PC-3 (cell line): ENCODE measurements at regions not wholly inside any gene's neighbourhood (a gene's known extent, or its start where the extent isn't known, plus 50 kb on each side); places are given as distances from the start of the nearest gene placed in this dataset.

ENCODE experiments used
- ATAC-seq: fragments of 200-7000 bp; cut with Tn5 transposase; 2 replicates; pipeline ENCODE4 v1.9.1; 2020; ENCODE audit warnings: mild to moderate bottlenecking, moderate library complexity
- BruUV-seq: library from RNA; stranded (reverse); fragments of 400-500 nt; replicated peaks from 2 replicates; lab custom pipeline; 2021; lab: Mats Ljungman, UMichigan
- CTCF ChIA-PET: fragments of 300-600 bp; sonication (Branson Sonifier 250); formaldehyde crosslinking; loops from one replicate; lab custom pipeline; 2022; ENCODE audit warnings: antibody characterized with exemption; lab: Charles Lee
- POLR2A ChIA-PET: fragments of 300-600 bp; sonication (Branson Sonifier 250); formaldehyde crosslinking; loops from one replicate; lab custom pipeline; 2022; ENCODE audit warnings: antibody characterized with exemption; ENCODE audit not compliant: unreplicated experiment; lab: Charles Lee
- DNase-seq: peaks from one replicate; pipeline ENCODE4 v3.0.0-alpha.2; 2015
- H2AFZ ChIP-seq: fragments of 300-600 bp; sonication (generic); 2 replicates; pipeline ENCODE4 v1.6.0; 2016; ENCODE audit warnings: antibody characterized with exemption, low read length
- H3F3A ChIP-seq: fragments of 300-600 bp; sonication (generic); one replicate; pipeline ENCODE4 v1.6.0; 2017; ENCODE audit warnings: antibody characterized with exemption, low read length, control low read depth, mild to moderate bottlenecking; ENCODE audit not compliant: unreplicated experiment
- H3K27ac ChIP-seq: fragments of 300-600 bp; sonication (generic); 2 replicates; pipeline ENCODE4 v1.5.1; 2016; ENCODE audit warnings: mild to moderate bottlenecking, low read length
- H3K27me3 ChIP-seq: fragments of 300-600 bp; sonication (generic); 2 replicates; pipeline ENCODE4 v1.6.1; 2016; ENCODE audit warnings: low read length, mixed read lengths
- H3K36me3 ChIP-seq: fragments of 300-600 bp; sonication (generic); 2 replicates; pipeline ENCODE4 v1.6.1; 2016; ENCODE audit warnings: low read depth, mixed run types, low read length, mixed read lengths
- H3K4me1 ChIP-seq: fragments of 300-600 bp; sonication (generic); 2 replicates; pipeline ENCODE4 v1.5.1; 2016; ENCODE audit warnings: low read length; ENCODE audit not compliant: insufficient read depth
- H3K4me2 ChIP-seq: fragments of 300-600 bp; sonication (generic); 2 replicates; pipeline ENCODE4 v1.6.0; 2016; ENCODE audit warnings: low read length
- H3K4me3 ChIP-seq: fragments of 300-600 bp; sonication (generic); 2 replicates; pipeline ENCODE4 v1.5.1; 2016; ENCODE audit warnings: mild to moderate bottlenecking, low read length, mixed read lengths
- H3K79me2 ChIP-seq: fragments of 300-600 bp; sonication (generic); 2 replicates; pipeline ENCODE4 v1.6.1; 2017; ENCODE audit warnings: low read length, mixed read lengths
- H3K9ac ChIP-seq: fragments of 300-600 bp; sonication (generic); 2 replicates; pipeline ENCODE4 v1.6.0; 2016; ENCODE audit warnings: mild to moderate bottlenecking, low read length
- H3K9me2 ChIP-seq: fragments of 300-600 bp; sonication (generic); replicated peaks from 2 replicates; pipeline ENCODE4 v1.6.1; 2016; ENCODE audit warnings: mixed run types, low read length, mixed read lengths
- H3K9me3 ChIP-seq: fragments of 300-600 bp; sonication (generic); 2 replicates; pipeline ENCODE4 v1.6.1; 2016; ENCODE audit warnings: low read length, mixed read lengths
- H4K20me1 ChIP-seq: fragments of 300-600 bp; sonication (generic); 2 replicates; pipeline ENCODE4 v1.6.1; 2016; ENCODE audit warnings: low read length, mixed read lengths
- EZH2 ChIP-seq: fragments of 300-600 bp; sonication (generic); IDR thresholded peaks from one replicate; pipeline ENCODE4 v1.6.1; 2017; ENCODE audit warnings: antibody characterized with exemption, mild to moderate bottlenecking, low read length; ENCODE audit not compliant: unreplicated experiment
- EZH2phosphoT487 ChIP-seq: fragments of 300-600 bp; sonication (generic); IDR thresholded peaks from 2 replicates; pipeline ENCODE4 v1.6.1; 2018; ENCODE audit warnings: mild to moderate bottlenecking, antibody characterized with exemption, low read length, borderline replicate concordance
- intact Hi-C: fragments of 100-400 bp; cut with micrococcal nuclease; formaldehyde crosslinking; loops from 2 replicates; pipeline ENCODE4 v1.9.0; 2023
- TF ChIP-seq, protein P1 (sequence below): fragments of 300-600 bp; sonication (generic); conservative IDR thresholded peaks from 2 replicates; pipeline ENCODE4 v1.5.1; 2017; ENCODE audit warnings: antibody characterized with exemption, low read depth, mild to moderate bottlenecking, low read length

DNA sequence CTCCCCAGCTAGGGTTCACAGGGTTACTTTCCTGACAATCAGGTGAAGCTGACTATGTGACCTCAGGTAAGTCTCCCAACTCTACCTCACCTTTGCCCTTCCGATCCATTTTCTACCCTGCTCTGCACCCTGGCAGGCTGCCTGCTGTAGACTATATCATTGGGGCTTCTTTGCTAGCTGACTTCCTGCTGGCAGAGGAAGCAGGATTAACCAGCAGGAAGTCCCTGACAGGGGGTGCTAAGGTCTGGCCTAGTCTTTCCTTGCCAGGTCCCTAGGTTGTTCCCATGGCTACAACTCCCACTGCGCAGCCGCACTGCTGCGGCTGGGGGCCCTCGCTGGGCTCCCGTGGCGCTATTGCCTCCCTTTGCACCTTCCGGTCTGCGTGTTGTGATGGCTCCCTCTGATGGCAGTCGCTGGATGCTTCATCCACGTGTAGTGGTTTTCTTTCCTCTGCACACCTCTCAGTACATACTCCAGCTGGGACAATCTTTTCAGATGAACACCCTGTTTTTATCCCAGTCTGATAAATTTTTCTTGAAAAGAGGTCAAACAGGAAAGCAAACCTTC lies 365.9 kb downstream of the REEP3 start:
- Histone ChIP-seq H3K79me2 (no peaks in the 10 kb centered on the region), H3K4me3 (no peak overlapping the region), H4K20me1 (no peaks in the 10 kb centered on the region), H3K9me3 (no peaks in the 10 kb centered on the region), H3K36me3 (no peaks in the 10 kb centered on the region), H3K9me2 (no peaks in the 10 kb centered on the region), H2AFZ (no peak overlapping the region), H3K9ac (no peak overlapping the region), H3K4me1 (peaks cover 14% of the 10 kb centered on the region), H3K4me2 (no peak overlapping the region), H3F3A (no peaks in the 10 kb centered on the region), H3K27me3 (no peaks in the 10 kb centered on the region), H3K27ac (no peak overlapping the region)
- ChIA-PET POLR2A (no interaction called here), CTCF (interaction anchor here (0.7 to 1.7 kb wide), 3 partner anchors 10 to 90 kb away, joined by 3 to 6 read pairs (median 3); no protein-coding TSS in a partner anchor)
- DNase-seq (no peak), ATAC-seq (no peak; the same call in 1 of the 2 replicates)
- intact Hi-C loops: no loop called here
- no TSS peak for BruUV-seq
- TF ChIP-seq, protein P1, sequence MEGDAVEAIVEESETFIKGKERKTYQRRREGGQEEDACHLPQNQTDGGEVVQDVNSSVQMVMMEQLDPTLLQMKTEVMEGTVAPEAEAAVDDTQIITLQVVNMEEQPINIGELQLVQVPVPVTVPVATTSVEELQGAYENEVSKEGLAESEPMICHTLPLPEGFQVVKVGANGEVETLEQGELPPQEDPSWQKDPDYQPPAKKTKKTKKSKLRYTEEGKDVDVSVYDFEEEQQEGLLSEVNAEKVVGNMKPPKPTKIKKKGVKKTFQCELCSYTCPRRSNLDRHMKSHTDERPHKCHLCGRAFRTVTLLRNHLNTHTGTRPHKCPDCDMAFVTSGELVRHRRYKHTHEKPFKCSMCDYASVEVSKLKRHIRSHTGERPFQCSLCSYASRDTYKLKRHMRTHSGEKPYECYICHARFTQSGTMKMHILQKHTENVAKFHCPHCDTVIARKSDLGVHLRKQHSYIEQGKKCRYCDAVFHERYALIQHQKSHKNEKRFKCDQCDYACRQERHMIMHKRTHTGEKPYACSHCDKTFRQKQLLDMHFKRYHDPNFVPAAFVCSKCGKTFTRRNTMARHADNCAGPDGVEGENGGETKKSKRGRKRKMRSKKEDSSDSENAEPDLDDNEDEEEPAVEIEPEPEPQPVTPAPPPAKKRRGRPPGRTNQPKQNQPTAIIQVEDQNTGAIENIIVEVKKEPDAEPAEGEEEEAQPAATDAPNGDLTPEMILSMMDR: no peak; the same call in 1 of the 2 replicates
- TF ChIP-seq EZH2: no peak
- TF ChIP-seq EZH2phosphoT487: no peak

DNA sequence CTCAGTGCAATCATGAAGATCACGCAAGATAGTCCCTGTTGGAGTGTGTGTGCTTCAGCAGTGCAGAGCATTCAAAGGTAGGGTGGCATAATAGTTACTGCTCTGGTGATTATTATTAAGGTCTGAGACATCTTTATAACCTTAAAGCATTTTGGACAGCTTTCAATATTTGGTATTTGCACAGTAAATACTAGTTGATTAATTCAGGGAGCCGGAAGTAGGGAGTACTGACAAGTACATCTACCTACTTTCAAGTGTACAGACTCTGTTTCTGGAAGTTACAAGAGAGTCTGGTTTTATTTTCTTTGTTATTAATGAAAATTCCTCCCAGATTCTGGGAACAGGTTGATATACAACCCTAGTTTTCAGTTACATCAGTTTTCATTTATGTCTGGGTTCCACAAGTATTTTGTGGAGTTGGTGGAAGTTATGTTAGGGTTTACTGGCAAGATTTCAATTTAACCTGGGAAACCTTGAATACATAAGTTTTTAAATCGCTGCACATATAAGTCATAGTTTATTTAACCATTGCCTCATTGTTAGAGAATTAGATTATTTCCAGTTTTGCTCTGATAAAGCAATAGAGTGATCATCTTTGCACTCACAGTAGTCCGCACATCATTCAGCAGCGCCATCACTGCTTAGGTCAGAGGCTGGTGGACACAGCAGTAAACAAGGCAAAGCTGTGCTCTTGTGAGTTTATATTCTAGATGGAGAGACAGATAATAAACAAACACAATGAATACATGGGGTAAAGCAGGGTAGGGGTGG lies 366.6 kb downstream of the REEP3 start:
- intact Hi-C loops: no loop called here
- H3K4me2 ChIP-seq: peak overlapping the region; percentile 16; the same call in 1 of the 2 replicates
- H3K27me3 ChIP-seq: 0 out of 2 replicates have a peak, but pooled peaks cover 1% of the 10 kb centered on the region
- DNase-seq: peak; percentile 50
- no peak overlapping the region for H3K27ac ChIP-seq
- no TSS peak for BruUV-seq
- no peak overlapping the region for H2AFZ ChIP-seq
- no peaks in the 10 kb centered on the region for H3K79me2 ChIP-seq
- POLR2A ChIA-PET: no interaction called here
- H4K20me1 ChIP-seq: no peaks in the 10 kb centered on the region
- TF ChIP-seq EZH2phosphoT487: no peak
- TF ChIP-seq, protein P1: no peak
- TF ChIP-seq EZH2: no peak
- H3K9me2 ChIP-seq: no peaks in the 10 kb centered on the region
- CTCF ChIA-PET: interaction anchor here (1.7 kb wide), 1 partner anchor 21 kb away, joined by 6 read pairs; no protein-coding TSS in a partner anchor
- no peak overlapping the region for H3K4me3 ChIP-seq
- peaks cover 14% of the 10 kb centered on the region for H3K4me1 ChIP-seq
- no peaks in the 10 kb centered on the region for H3F3A ChIP-seq
- peak; percentile 62 for ATAC-seq
- no peak overlapping the region for H3K9ac ChIP-seq
- H3K9me3 ChIP-seq: no peaks in the 10 kb centered on the region
- no peaks in the 10 kb centered on the region for H3K36me3 ChIP-seq
